ENCODE measurements at regions not wholly inside any gene's neighbourhood (a gene's known extent, or its start where the extent isn't known, plus 50 kb on each side); places are given as distances from the start of the nearest gene placed in this dataset.

GRCh38 chr2:219916726-219917440 lies 289.5 kb downstream of the SLC4A3 start:
- intact Hi-C loops (cut with micrococcal nuclease) = no loop called here
- Histone ChIP-seq H3K4me1 (ENCODE audit: insufficient read depth, low read length) (no peaks in the 10 kb centered on the region), H2AFZ (ENCODE audit: low read length) (no peak overlapping the region), H3F3A (ENCODE audit: low read length, unreplicated experiment) (no peaks in the 10 kb centered on the region), H3K9ac (ENCODE audit: low read length) (no peak overlapping the region), H3K4me2 (ENCODE audit: low read length) (no peak overlapping the region), H3K9me3 (ENCODE audit: low read length) (no peaks in the 10 kb centered on the region), H3K9me2 (replicated peaks; ENCODE audit: low read length) (no peaks in the 10 kb centered on the region), H3K36me3 (ENCODE audit: low read depth, low read length) (no peaks in the 10 kb centered on the region), H4K20me1 (ENCODE audit: low read length) (no peaks in the 10 kb centered on the region), H3K4me3 (ENCODE audit: low read length) (no peak overlapping the region), H3K27me3 (ENCODE audit: low read length) (no peaks in the 10 kb centered on the region), H3K79me2 (ENCODE audit: low read length) (no peaks in the 10 kb centered on the region), H3K27ac (ENCODE audit: low read length) (no peak overlapping the region)
- ChIA-PET POLR2A (ENCODE audit: unreplicated experiment) (no interaction called here), CTCF (no interaction called here)
- no peak for TF ChIP-seq CTCF (conservative IDR thresholded peaks at IDR 0.05; ENCODE audit: low read depth, low read length)
- no peak for TF ChIP-seq EZH2 (IDR thresholded peaks at IDR 0.05; ENCODE audit: low read length, unreplicated experiment)
- no peak for TF ChIP-seq EZH2phosphoT487 (IDR thresholded peaks at IDR 0.05; ENCODE audit: borderline replicate concordance, low read length)
- ATAC-seq (no peak), DNase-seq (no peak)
- no TSS peak for BruUV-seq (replicated peaks)

GRCh38 chr2:219918254-219918653 lies 290.8 kb downstream of the SLC4A3 start:
- Histone ChIP-seq H3K9ac (ENCODE audit: low read length) (no peak overlapping the region), H3F3A (ENCODE audit: low read length, unreplicated experiment) (no peaks in the 10 kb centered on the region), H3K4me2 (ENCODE audit: low read length) (no peak overlapping the region), H4K20me1 (ENCODE audit: low read length) (no peaks in the 10 kb centered on the region), H3K4me1 (ENCODE audit: insufficient read depth, low read length) (no peaks in the 10 kb centered on the region), H3K9me2 (replicated peaks; ENCODE audit: low read length) (no peaks in the 10 kb centered on the region), H3K36me3 (ENCODE audit: low read depth, low read length) (no peaks in the 10 kb centered on the region), H3K79me2 (ENCODE audit: low read length) (no peaks in the 10 kb centered on the region), H3K4me3 (ENCODE audit: low read length) (no peak overlapping the region), H3K9me3 (ENCODE audit: low read length) (no peaks in the 10 kb centered on the region), H2AFZ (ENCODE audit: low read length) (no peak overlapping the region), H3K27me3 (ENCODE audit: low read length) (no peaks in the 10 kb centered on the region), H3K27ac (ENCODE audit: low read length) (no peak overlapping the region)
- DNase-seq = no peak
- ChIA-PET POLR2A (ENCODE audit: unreplicated experiment) (no interaction called here), CTCF (no interaction called here)
- intact Hi-C loops (cut with micrococcal nuclease) = no loop called here
- no peak for ATAC-seq
- no TSS peak for BruUV-seq (replicated peaks)
- no peak for TF ChIP-seq EZH2phosphoT487 (IDR thresholded peaks at IDR 0.05; ENCODE audit: borderline replicate concordance, low read length)

GRCh38 chr2:219918944-219919343 lies 291.5 kb downstream of the SLC4A3 start:
- no peaks in the 10 kb centered on the region for H3K79me2 ChIP-seq (ENCODE audit: low read length)
- intact Hi-C loops (cut with micrococcal nuclease) = no loop called here

More at GRCh38 chr2:219918944-219919343, 291.5 kb downstream of the SLC4A3 start:
- no peaks in the 10 kb centered on the region for H3K27me3 ChIP-seq (ENCODE audit: low read length)
- no TSS peak for BruUV-seq (replicated peaks)
- H3K4me3 ChIP-seq (ENCODE audit: low read length) = no peak overlapping the region
- no peaks in the 10 kb centered on the region for H4K20me1 ChIP-seq (ENCODE audit: low read length)
- DNase-seq = no peak
- H3K27ac ChIP-seq (ENCODE audit: low read length) = no peak overlapping the region
- no peaks in the 10 kb centered on the region for H3K9me2 ChIP-seq (replicated peaks; ENCODE audit: low read length)
- ChIA-PET POLR2A (ENCODE audit: unreplicated experiment) (interaction anchor here (0.6 to 0.7 kb wide), 2 partner anchors 153 to 779 kb away, joined by 3 read pairs; no protein-coding TSS in a partner anchor), CTCF (no interaction called here)
- no peak for TF ChIP-seq EZH2phosphoT487 (IDR thresholded peaks at IDR 0.05; ENCODE audit: borderline replicate concordance, low read length)
- no peak for TF ChIP-seq EZH2 (IDR thresholded peaks at IDR 0.05; ENCODE audit: low read length, unreplicated experiment)
- TF ChIP-seq CTCF (conservative IDR thresholded peaks at IDR 0.05; ENCODE audit: low read depth, low read length) = no peak
- H3K4me2 ChIP-seq (ENCODE audit: low read length) = no peak overlapping the region
- no peaks in the 10 kb centered on the region for H3K4me1 ChIP-seq (ENCODE audit: insufficient read depth, low read length)
- H3K9me3 ChIP-seq (ENCODE audit: low read length) = no peaks in the 10 kb centered on the region
- no peaks in the 10 kb centered on the region for H3K36me3 ChIP-seq (ENCODE audit: low read depth, low read length)
- ATAC-seq = no peak
- no peak overlapping the region for H3K9ac ChIP-seq (ENCODE audit: low read length)
- no peaks in the 10 kb centered on the region for H3F3A ChIP-seq (ENCODE audit: low read length, unreplicated experiment)
- no peak overlapping the region for H2AFZ ChIP-seq (ENCODE audit: low read length)
